Brain pericyte (primary cell): ENCODE measurements at regions not wholly inside any gene's neighbourhood (a gene's known extent, or its start where the extent isn't known, plus 50 kb on each side); places are given as distances from the start of the nearest gene placed in this dataset.
A peak's percentile ranks its signal among the peaks of the same experiment; 100 is the strongest.

ENCODE experiments used
- DNase-seq: peaks from one replicate; pipeline ENCODE4 v3.0.0-alpha.2; 2012; ENCODE audit warnings: low read depth, low spot score

GRCh38 chr6:113289166-113289565 lies 568.0 kb upstream of the MARCKS start:
- DNase-seq: no peak

DNA sequence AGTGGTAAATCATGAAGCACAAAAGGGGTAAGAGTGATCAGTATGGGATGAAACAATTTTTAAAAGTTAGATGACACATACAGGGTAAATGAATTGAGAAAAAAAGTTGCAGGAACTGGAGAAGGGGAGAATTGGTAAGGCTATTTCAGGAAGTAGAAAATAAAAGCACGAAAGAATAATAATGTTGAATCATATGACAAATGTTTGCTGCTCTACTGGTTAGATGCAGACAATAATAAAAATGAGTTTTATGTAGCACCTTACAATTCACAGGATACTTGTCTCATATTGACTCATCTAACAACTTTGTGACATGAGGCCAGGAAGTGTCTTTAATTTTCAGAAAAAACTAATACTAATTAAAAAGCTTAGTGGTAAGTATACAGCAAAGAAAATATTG lies 566.5 kb upstream of the MARCKS start:
- DNase-seq: no peak

GRCh38 chr6:113291751-113292445 lies 565.2 kb upstream of the MARCKS start:
- peak; percentile 16 for DNase-seq

- no peak for DNase-seq
These were observed 564.3 kb upstream of the MARCKS start for GRCh38 chr6:113292646-113293422.

- DNase-seq: no peak
These were observed 563.8 kb upstream of the MARCKS start for GRCh38 chr6:113293423-113293740.

DNA sequence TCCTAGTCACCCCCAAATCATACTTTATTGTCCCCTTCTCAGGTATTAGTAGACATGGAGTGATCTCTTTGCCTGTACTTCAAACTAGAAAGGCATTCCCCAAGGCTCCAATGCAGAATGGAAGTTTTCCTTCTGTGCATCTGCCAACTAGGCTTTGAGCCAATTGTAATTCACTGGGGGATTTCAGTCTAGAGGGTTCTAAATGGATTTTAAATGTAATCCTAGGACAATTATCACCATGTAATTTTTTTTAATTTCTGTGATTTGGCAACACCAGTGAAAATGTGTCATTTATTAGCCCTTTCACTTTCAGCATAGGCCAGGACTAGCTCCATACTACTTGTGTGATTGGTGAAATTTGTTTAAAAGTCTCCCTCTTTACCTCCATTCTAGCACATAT lies 557.6 kb upstream of the MARCKS start:
- DNase-seq: no peak

DNA sequence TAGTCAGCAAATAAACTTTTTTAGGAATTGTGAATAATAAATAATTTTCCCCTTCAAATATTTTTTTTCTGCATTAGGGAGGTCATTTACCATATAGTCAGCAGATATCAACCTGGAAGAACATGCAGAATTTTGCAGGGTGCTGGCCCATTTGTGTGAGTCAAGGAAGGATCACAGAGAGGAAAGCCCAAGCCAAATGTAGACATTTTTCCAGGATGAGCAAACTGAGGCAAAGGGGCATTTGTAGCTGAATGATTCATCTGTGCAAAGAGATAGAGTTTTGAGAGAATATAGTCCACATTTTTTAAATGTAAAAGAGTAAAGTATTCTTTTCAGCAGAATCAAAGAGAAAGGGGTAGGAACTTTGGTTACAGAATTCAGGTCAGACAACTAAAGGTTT lies 555.5 kb upstream of the MARCKS start:
- no peak for DNase-seq

DNA sequence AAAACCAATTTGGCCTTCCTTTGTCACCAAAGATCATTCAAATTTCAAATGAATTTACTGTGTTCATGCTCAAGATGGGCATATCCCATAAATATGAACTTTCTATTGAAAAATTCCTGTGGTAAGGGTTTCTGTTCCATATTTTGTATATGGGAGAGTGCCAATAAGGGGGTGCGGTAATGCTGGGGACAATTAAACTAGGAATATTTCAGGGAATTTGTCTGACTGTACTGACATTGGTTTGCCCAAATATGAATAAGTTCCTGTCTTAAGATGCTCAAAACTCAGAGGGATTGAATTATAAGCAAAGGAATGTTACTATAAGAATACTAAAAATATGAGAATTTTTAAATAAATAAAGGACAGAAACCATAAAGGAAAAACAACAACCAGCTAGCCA lies 553.0 kb upstream of the MARCKS start:
- no peak for DNase-seq

DNA sequence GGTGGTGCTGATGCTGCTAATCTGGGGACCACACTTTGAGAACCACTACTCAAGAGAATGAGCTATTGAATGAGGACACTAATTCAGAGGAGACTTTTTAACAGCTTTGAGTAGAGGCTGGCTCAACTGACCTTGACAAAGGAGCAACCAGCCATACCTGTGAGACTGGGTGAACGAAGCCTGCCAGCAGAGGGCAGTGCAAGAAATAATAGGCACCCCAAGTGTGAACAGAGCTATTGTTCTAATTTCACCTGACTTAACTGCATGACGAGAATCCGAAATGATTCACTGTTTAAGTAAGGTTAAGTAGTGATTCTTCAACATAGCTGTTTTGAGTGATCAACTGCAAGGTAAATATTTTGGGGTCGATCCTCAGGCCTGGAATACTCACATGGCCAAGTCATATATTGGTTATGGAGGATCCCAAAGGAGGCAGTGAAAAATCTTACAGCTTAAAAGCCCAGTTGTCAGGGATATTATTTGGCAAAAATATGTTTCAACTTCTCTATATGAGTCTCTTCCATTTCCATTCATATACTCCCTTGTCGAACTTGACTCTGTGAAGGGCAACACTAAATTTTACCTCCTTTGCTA lies 550.5 kb upstream of the MARCKS start:
- no peak for DNase-seq

DNA sequence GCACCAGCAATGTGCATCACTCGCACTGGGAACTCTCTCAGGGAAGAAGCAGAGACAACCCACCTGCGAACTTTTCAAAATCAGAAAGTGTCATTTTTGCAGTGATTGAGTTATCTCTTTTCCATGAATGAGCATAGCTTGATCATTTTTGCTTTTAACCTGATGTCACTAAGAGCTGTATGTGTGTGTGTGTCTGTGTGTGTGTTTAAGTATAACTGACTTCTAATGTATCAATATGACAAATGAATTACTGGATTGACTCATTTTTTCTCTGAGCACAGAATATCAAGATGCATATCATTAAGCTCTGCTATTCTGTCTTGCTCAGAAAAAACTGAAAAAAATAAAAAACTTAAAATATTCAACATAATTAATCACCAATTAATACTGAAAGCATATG lies 548.9 kb upstream of the MARCKS start:
- DNase-seq: no peak

- no peak for DNase-seq
These were observed 543.3 kb upstream of the MARCKS start for GRCh38 chr6:113313841-113314240.

DNA sequence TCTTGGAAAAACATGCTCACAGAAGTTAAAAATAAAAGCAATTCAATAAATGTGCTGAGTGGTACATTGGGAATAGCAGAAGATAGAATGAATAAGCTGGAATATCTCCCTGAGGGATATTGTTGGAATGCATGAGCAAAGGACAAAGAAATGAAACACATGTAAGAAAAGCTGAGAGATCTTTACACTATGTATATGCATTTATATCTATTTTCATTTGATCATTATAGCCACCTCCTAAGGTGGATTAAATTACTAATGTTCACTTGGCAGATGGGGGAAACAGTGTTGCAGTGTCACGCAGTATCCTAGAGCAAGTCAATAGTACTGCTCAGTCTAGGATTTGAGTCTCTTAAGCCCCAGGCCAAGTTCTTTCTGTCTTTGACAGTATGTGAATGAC lies 542.0 kb upstream of the MARCKS start:
- no peak for DNase-seq

DNA sequence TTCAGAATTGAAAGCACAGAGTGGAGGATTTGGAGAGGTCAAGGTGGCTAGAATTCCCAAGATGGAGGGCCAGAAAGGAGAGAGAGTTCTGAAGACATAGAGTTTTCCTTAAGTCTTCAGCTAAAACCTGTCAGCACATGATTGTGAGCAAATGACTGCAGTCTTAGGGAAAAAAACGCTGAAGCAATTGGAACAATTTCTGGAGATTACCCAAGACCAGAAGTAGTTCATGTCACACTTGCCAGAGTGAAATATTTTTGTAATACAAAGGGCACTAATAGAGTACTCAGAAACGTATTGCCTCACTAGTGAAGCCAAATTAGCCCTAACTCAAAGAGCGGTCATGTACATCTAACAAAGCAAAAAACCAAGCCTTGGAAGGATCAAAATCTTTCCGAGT lies 541.3 kb upstream of the MARCKS start:
- no peak for DNase-seq

- no peak for DNase-seq
These were observed 539.7 kb upstream of the MARCKS start for GRCh38 chr6:113317442-113317841.

DNA sequence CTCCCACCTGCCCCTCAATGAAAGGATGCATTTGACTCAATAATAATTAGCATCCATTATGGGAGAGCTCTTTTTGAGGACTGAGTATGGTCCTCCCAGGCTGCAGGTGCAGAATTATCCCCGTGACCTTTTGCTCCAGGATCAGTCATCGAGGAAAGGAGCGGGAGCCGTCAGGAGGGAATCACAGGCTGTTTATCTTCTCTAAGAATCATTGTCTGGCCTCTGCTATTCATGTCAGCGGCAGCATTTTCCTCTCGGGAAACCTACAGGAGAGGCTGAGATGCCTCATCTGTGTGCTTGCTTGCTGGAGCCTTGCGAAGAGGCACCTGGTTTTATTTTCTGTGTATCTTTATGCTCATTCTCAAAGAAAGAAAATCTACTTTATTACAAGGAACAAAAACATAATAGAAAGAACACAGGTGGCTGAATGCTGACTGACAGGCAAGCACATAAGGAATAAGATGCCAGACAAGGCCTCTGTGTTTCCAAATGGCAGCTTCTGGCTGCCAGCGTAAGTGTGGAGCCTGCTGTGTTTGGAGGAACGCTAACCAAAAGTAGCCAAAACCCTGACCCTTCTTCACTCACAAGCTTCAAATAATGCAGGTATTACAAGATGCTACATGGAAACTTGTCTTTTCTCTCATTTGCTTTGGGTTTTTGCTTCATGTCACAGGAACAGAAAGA lies 539.1 kb upstream of the MARCKS start:
- DNase-seq: no peak

GRCh38 chr6:113318575-113318917 lies 538.6 kb upstream of the MARCKS start:
- DNase-seq: no peak

- no peak for DNase-seq
These were observed 536.5 kb upstream of the MARCKS start for GRCh38 chr6:113320653-113321052.

- no peak for DNase-seq
These were observed 530.4 kb upstream of the MARCKS start for GRCh38 chr6:113326781-113327180.

DNA sequence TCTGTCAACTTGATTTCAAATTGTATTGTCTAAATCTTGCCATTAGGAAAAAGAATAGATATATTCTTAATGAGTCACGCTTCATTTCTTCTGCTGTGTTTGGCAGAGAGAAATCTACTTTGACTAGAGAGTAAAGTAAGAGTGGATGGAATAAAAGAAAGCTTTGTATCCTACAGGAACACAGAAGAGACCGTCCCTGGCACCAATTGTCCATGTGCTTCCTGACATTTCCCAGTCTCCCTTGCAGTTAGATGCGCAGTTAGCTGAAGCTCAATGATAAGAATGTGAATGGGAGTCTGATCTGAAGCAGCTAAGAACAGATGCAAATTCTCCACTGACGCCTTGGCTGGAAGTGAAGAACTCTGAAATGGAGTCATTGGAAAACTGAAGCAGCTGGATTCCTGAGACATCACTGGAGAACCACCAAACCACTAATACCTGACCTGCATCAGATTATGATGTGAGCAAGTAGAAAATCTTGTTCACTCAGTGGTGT lies 528.2 kb upstream of the MARCKS start:
- no peak for DNase-seq

- DNase-seq: no peak
These were observed 527.1 kb upstream of the MARCKS start for GRCh38 chr6:113329942-113330635.

- DNase-seq: no peak
These were observed 526.6 kb upstream of the MARCKS start for GRCh38 chr6:113330636-113330946.

GRCh38 chr6:113331021-113331420 lies 526.1 kb upstream of the MARCKS start:
- no peak for DNase-seq
